Activated CD4-positive, alpha-beta T cell treated with anti-CD3 and anti-CD28 coated beads, Interleukin-2, amount 50 U/mL, for 24 hours (primary cell): ENCODE measurements at regions not wholly inside any gene's neighbourhood (a gene's known extent, or its start where the extent isn't known, plus 50 kb on each side); places are given as distances from the start of the nearest gene placed in this dataset.
"Not testable (repeated sequence)": the region's sequence is repeated elsewhere in the genome, so short reads cannot be mapped to it uniquely, and the experiment has no call there.

Experiments
- DNase-seq, 2 donors: peaks; one replicate each; pipeline ENCODE4 v3.0.0-alpha.2; 2020; ENCODE audit warnings: low read depth in 1 of 2, low spot score in 1 of 2

GRCh38 chr7:68122801-68123200, 1126.2 kb downstream of the TYW1 start:
- DNase-seq, result no peak

DNA sequence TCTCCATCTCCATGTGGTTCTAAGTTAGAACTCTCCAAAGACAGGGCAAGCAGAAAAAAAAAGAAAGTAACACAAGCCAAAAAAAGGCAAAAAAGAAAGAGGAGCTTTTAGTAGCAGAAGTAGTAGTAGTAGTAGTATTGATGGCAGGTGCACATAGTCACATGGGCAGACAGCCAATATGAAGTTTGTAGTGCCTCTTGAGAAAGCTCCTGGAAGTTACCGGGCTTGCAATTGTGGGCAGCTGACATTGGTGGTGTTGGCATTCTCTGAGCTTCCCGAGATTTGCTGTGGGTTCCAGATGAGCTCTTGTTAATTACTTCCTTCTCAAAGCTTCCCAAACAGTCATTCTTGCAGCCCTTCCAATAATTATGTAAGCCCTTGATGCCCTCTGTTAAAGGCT, 1128.5 kb downstream of the TYW1 start:
- DNase-seq, result no peak

GRCh38 chr7:68133045-68133444, 1136.4 kb downstream of the TYW1 start:
- DNase-seq, result no peak

DNA sequence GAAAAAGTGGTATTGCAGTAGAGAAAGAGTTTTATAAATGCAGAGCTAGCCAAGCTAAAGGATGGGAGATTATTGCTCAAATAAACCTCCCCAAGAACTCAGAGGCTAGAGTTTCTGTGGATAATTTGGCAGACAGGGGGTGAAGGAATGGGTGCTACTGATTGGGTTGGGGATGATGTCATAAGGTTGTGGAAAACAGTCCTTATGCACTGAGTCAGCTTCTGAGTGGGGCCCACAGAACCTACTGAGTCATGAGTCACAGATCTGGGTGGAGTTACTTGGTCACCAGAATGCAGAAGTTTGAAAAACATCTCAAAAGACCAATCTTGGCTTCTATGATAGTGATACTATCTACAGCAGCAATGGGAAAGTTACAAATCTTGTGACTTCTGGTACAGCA, 1146.7 kb downstream of the TYW1 start:
- DNase-seq, result no peak

DNA sequence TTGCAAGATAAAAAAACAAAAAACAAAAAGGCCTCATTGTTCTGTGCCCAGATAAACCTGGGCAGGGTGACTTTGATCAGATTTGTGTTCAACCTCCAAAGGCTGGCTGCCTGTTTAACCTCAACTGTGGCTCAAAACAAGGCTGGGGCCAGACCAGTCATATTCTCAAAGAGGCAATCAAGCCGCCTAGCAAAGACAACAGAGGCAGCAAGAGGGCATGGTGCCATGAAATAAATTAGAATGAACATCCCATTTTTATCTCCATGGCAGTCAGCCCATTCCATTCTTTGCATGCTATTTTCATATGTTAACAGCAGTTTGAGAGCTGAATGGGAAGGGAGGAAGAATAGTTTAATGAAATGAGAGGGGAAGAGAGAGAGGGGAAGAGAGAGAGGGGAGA, 1150.3 kb downstream of the TYW1 start:
- DNase-seq, result no peak

DNA sequence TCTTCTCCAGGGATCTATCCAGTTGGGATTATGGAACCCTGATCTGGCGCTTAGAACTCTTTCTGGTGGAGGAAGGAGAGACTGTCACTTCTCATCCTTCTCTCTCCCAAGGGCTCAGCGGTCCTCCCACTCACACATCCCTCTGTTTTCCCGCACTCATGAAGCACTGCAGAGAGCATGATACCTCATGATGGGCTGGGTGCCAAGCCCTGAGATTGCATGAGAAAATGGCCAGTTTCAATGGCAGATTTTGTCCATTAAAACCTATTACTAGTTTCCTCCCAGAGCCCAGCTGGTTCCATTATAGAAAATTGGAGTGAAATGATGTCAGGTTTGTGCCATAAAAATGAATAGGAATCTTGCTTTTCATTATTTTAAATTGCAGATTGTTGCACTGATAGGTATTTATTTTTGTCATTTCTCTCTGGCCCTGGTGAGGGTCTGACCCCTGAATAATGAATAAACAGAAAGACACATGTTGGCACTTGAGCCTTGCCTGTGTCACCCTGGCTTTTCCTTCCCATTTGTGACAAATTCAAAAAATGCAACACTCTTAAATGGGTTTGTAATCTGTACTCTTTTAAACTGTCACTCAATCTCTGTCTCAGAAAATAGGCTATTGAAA, 1151.1 kb downstream of the TYW1 start:
- DNase-seq, result no peak

DNA sequence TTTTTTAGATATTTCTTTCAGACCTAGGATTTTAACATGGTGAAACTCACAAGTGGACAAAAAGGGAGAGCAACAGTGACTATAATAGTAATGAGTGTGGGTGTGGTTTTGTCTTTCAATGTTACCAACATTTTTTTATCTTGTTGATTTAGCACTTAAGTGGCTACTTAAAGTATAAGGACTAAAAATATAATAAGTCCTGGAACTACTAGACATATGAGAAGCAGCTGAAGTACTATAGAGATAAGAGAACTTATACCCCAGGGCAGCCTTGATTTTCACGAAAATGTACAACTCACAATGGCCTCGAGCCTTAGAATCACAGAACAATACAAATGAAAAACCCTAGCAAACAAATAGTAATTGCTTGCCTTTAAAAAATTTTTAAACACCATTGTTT, 1151.8 kb downstream of the TYW1 start:
- no peak for DNase-seq

- DNase-seq, result no peak
Observed at GRCh38 chr7:68152205-68152604, 1155.6 kb downstream of the TYW1 start.

DNA sequence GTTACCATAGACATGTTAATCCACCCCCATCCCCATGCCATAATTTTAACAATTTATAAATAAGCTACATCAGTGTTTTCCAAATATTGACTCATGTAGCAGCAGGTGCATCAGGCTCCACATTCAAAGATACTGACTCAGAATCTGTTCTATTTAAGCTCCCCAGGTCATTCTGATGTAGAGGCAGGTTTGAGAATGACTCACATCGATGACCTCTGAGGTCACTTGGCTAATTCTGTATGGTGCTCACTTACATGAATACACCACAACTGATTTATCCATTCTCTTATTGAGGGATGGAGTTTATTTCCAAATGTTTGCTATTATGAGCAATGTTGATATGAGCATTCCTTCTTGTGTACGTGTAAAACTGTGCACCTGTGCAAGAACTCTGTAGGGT, 1159.0 kb downstream of the TYW1 start:
- no peak for DNase-seq

GRCh38 chr7:68158686-68159295, 1162.2 kb downstream of the TYW1 start:
- DNase-seq, result no peak

GRCh38 chr7:68162712-68163111, 1166.1 kb downstream of the TYW1 start:
- DNase-seq, result no peak

DNA sequence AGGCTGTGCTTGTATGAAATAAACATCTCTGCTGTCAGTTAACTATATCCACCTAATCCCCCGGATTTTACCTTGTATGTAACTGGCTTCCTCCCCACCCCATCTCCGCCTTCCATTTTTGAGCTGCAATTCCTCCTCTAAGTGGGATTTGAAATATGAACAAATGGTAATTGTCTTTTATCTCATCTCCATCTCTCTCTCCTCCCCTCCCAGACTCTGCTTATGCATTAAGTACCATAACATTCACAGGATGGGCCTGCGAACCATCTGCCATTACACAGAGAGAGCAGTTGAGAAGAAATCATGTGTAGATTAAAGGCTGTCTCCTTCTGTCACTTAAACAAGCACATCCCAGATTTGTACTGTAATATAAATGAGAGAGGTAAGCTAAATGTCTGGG, 1169.9 kb downstream of the TYW1 start:
- DNase-seq, result no peak

DNA sequence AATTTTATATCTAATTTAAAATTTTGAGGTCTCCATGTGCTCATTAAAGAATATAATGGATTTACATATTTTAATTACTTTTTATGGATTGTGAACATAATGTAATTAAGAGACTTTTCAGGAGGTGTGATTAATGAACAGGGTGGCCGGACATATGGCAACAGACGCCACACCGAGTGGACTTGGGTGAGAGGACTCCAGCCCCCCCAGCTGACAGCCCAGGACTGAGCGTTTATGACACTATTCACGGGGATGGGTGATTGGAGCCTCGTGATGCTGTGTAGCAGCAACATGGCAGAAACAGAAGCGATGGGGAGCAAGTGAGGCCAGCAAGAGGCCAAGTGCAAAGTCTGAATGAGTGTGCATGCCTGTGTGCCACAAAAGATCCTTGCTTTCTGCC, 1176.9 kb downstream of the TYW1 start:
- DNase-seq, result no peak

GRCh38 chr7:68176974-68177373, 1180.3 kb downstream of the TYW1 start:
- no peak for DNase-seq

DNA sequence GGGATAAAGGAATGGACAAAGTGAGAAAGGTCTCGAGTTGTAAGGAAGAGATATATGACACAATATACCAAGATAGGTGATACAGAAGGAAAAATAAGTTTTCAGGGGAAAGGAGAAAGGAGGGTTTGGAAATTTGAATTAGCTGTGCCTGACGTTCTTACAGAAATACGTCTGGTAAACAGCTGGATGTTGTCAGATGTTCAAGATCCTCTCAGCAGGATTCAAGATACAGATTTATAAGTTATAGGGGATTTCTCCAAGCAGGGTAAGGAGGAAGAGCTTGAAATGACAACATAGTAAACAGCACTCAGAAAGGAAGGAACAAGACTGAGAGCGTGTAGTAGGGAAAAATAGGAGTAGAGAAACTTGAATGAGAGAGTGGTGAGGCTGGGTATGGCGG, 1184.1 kb downstream of the TYW1 start:
- DNase-seq, result no peak

- DNase-seq, result no peak
Observed at GRCh38 chr7:68183176-68183575, 1186.5 kb downstream of the TYW1 start.

- DNase-seq, result no peak
Observed at GRCh38 chr7:68185631-68186456, 1189.2 kb downstream of the TYW1 start.

DNA sequence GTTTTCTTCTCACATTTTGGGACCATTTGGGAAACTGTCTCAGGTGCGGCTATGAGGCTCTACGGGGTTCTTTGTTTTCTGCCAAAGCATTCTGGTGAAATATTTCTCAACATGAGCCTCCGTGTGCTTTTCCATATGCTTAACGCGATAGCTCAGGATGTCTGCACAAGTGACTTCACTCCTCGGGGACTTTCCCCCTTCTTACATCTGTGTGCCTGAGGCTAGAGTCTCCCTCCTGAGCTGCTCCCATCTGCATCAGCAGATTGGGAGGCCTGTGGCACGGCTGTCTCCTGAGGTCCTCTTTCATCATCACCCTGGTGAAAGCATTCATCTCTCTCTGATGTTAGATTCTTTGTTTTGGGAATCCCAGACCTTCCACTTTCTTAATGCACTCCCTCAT, 1190.9 kb downstream of the TYW1 start:
- no peak for DNase-seq

DNA sequence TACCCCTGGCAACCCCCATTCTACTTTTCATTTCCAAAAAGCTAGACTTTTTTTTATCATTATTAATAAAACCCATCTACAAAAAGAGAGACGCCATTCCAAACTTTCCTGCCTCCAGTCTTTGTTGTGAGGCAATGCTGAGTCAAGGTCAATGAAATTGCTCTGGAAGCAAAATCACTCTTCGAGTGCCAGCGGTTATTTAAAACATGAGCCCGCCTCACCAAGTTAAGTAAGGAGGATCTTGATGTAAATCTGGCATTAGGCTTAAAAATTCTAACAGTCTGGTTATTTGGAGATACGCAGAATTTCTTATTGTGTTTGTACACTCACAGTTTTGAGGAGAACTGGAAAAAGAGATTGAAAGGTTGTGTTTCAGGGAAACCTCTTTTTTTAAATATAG, 1196.3 kb downstream of the TYW1 start:
- no peak for DNase-seq

DNA sequence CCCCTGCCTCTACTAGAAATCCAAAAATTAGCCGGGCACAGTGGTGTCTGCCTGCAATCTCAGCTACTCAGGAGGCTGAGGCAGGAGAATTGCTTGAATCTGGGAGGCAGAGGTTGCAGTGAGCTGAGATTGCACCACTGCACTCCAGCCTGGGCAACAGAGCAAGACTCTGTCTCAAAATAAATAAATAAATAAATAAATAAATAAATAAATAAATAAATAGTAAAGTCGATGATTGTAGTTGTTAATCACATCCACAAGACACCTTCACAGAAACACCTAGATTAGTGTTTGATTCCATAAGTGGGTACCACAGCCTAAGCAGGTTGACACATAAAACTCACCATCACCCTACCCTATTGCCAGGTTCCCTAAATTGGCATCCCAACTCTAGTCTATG, 1199.0 kb downstream of the TYW1 start:
- not testable (repeated sequence) for DNase-seq

- DNase-seq, result no peak
Observed at GRCh38 chr7:68200051-68200670, 1203.5 kb downstream of the TYW1 start.

DNA sequence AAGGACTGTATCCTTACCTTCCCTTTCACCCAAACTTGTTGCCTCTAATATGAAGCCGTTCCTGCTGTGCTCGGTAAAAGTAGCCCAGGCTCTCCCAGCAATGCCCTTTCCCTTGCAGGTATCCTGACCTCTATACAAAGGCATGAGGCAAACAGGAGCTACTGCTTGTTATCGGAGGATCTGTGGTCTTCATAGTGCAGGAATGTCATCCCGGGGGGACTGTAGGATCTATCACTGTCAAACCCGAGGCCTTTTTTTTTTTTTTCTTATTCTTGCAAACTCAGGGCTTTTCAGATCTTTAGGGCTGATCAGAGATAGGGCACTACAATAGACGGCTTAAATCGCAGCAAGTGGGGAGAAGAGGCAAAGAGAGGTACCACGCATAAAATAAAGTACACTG, 1206.6 kb downstream of the TYW1 start:
- DNase-seq, result no peak
